ENCODE measurements at regions not wholly inside any gene's neighbourhood (a gene's known extent, or its start where the extent isn't known, plus 50 kb on each side); places are given as distances from the start of the nearest gene placed in this dataset.

GRCh38 chr3:35867791-35868190, 228.5 kb downstream of the ARPP21 start:
- no peak for TF ChIP-seq CTCF (conservative IDR thresholded peaks at IDR 0.05; ENCODE audit: low read depth, low read length)
- TF ChIP-seq EZH2 (IDR thresholded peaks at IDR 0.05; ENCODE audit: borderline replicate concordance, low read depth, low read length, poor library complexity, severe bottlenecking), result no peak
